HCT116 (cell line): ENCODE measurements at regions not wholly inside any gene's neighbourhood (a gene's known extent, or its start where the extent isn't known, plus 50 kb on each side); places are given as distances from the start of the nearest gene placed in this dataset.

Source experiments
- ATAC-seq: fragments of 200-7000 bp; cut with Tn5 transposase; 2 replicates; pipeline ENCODE4 v1.9.1; 2020; ENCODE audit warnings: mild to moderate bottlenecking, moderate library complexity
- BruUV-seq: library from RNA; stranded (reverse); fragments of 400-500 nt; replicated peaks from 2 replicates; lab custom pipeline; 2021; lab: Mats Ljungman, UMichigan
- CTCF ChIA-PET: fragments of 300-600 bp; sonication (Branson Sonifier 250); formaldehyde crosslinking; loops from one replicate; lab custom pipeline; 2021; ENCODE audit warnings: antibody characterized with exemption; lab: Charles Lee
- POLR2A ChIA-PET: fragments of 300-600, 350-600 bp; sonication (Branson Sonifier 250); formaldehyde crosslinking; loops from one replicate; lab custom pipeline; 2021; ENCODE audit warnings: antibody characterized with exemption; lab: Charles Lee
- RAD21 ChIA-PET, 2 experiments: fragments of 300-600 bp; sonication (Branson Sonifier 250); formaldehyde crosslinking; loops; one replicate each; lab custom pipeline; 2023; ENCODE audit warnings: low total read pairs in 2 of 2; ENCODE audit not compliant: uncharacterized antibody in 2 of 2, unreplicated experiment in 2 of 2, low non-redundant PET in 1 of 2; lab: Charles Lee
- DNase-seq: peaks from one replicate; pipeline ENCODE4 v3.0.0-alpha.2; 2010; ENCODE audit warnings: low read depth, low spot score
- H2AFZ ChIP-seq: fragments of 200-600 bp; shearing (Covaris generic), sonication (generic); 2 replicates; pipeline ENCODE4 v1.6.1; 2017; ENCODE audit warnings: low read depth, mixed run types, mixed read lengths, antibody characterized with exemption, low read length; ENCODE audit not compliant: poor library complexity, severe bottlenecking
- H3K27ac ChIP-seq: 2 replicates; pipeline ENCODE4 v1.5.1; 2012; ENCODE audit warnings: low read depth, low read length
- H3K27me3 ChIP-seq: fragments of 200-600 bp; sonication (generic); 2 replicates; pipeline ENCODE4 v1.6.1; 2016; ENCODE audit warnings: mixed run types, low read length, mixed read lengths; ENCODE audit not compliant: insufficient read depth
- H3K36me3 ChIP-seq, 2 experiments: fragments of 200-500 bp in 1 of 2; fragments of 200-600 bp in 1 of 2; sonication (Bioruptor generic) in 1 of 2; sonication (generic) in 1 of 2; 2 replicates each; pipeline versions ENCODE4 v1.5.1 to v1.6.1; 2014 to 2016; ENCODE audit warnings: low read length in 2 of 2, inconsistent platforms in 1 of 2, mixed read lengths in 1 of 2, mixed run types in 1 of 2; ENCODE audit not compliant: insufficient read depth in 2 of 2, control insufficient read depth in 1 of 2
- H3K4me1 ChIP-seq, 2 experiments: fragments of 200-600 bp in 1 of 2; sonication (generic) in 1 of 2; 2 replicates each; pipeline versions ENCODE4 v1.5.1 to v1.6.1; 2012 to 2017; ENCODE audit warnings: low read length in 2 of 2, inconsistent platforms in 1 of 2, mild to moderate bottlenecking in 1 of 2, mixed read lengths in 1 of 2, mixed run types in 1 of 2, moderate library complexity in 1 of 2; ENCODE audit not compliant: insufficient read depth in 2 of 2, control insufficient read depth in 1 of 2
- H3K4me2 ChIP-seq: fragments of 200-600 bp; sonication (generic); 2 replicates; pipeline ENCODE4 v1.6.1; 2017; ENCODE audit warnings: mixed run types, low read length, mixed read lengths
- H3K4me3 ChIP-seq, 2 experiments: fragments of 200-600 bp in 1 of 2; sonication (generic) in 1 of 2; replicated peaks in 1 of 2; 2 replicates each; pipeline ENCODE4 v1.5.1; 2011 to 2016; ENCODE audit warnings: low read length in 2 of 2, control low read depth in 1 of 2, low read depth in 1 of 2, mild to moderate bottlenecking in 1 of 2, mixed read lengths in 1 of 2, mixed run types in 1 of 2
- H3K79me2 ChIP-seq: fragments of 200-600 bp; sonication (generic); 2 replicates; pipeline ENCODE4 v1.6.1; 2017; ENCODE audit warnings: mild to moderate bottlenecking, mixed run types, low read length, moderate library complexity, mixed read lengths; ENCODE audit not compliant: insufficient read depth
- H3K9ac ChIP-seq: fragments of 200-600 bp; sonication (generic); 2 replicates; pipeline ENCODE4 v1.6.1; 2016; ENCODE audit warnings: low read length, mixed read lengths
- H3K9me2 ChIP-seq: fragments of 200-600 bp; sonication (generic), shearing (Covaris generic); 2 replicates; pipeline ENCODE4 v1.6.1; 2017; ENCODE audit warnings: mixed run types, mild to moderate bottlenecking, moderate library complexity; ENCODE audit not compliant: insufficient read depth
- H3K9me3 ChIP-seq, 2 experiments: fragments of 200-500 bp in 1 of 2; fragments of 200-600 bp in 1 of 2; sonication (Bioruptor generic) in 1 of 2; sonication (generic) in 1 of 2; 2 replicates each; pipeline ENCODE4 v1.6.1; 2014 to 2017; ENCODE audit warnings: low read length in 2 of 2, mixed read lengths in 2 of 2, inconsistent platforms in 1 of 2, low read depth in 1 of 2, mild to moderate bottlenecking in 1 of 2, mixed run types in 1 of 2, moderate library complexity in 1 of 2; ENCODE audit not compliant: control insufficient read depth in 1 of 2, insufficient read depth in 1 of 2
- H4K20me1 ChIP-seq: fragments of 200-600 bp; sonication (generic), shearing (Covaris generic); 2 replicates; pipeline ENCODE4 v1.6.1; 2017; ENCODE audit warnings: mixed run types, mild to moderate bottlenecking, moderate library complexity; ENCODE audit not compliant: insufficient read depth
- FOSL1 ChIP-seq: IDR thresholded peaks from 2 replicates; pipeline ENCODE4 v1.6.1; 2012; ENCODE audit warnings: low read depth
- POLR2AphosphoS5 ChIP-seq: IDR thresholded peaks from 2 replicates; pipeline ENCODE4 v1.6.1; 2011; ENCODE audit warnings: mild to moderate bottlenecking, low read depth, low read length, moderate library complexity
- RAD21 ChIP-seq: IDR thresholded peaks from 2 replicates; pipeline ENCODE4 v1.6.1; 2012; ENCODE audit warnings: low read depth, mild to moderate bottlenecking
- SIN3A ChIP-seq: IDR thresholded peaks from 2 replicates; pipeline ENCODE4 v1.6.1; 2012; ENCODE audit warnings: low read depth
- SRF ChIP-seq: IDR thresholded peaks from 2 replicates; pipeline ENCODE4 v1.6.1; 2012; ENCODE audit warnings: low read depth
- TCF7L2 ChIP-seq: IDR thresholded peaks from 2 replicates; pipeline ENCODE4 v1.7.0; 2011; ENCODE audit warnings: borderline replicate concordance, inconsistent platforms; ENCODE audit not compliant: insufficient read depth, insufficient read length; ENCODE audit errors: extremely low read depth
- YY1 ChIP-seq: IDR thresholded peaks from 2 replicates; pipeline ENCODE4 v1.6.1; 2011; ENCODE audit warnings: low read length, low read depth, moderate library complexity, mild to moderate bottlenecking; ENCODE audit not compliant: insufficient replicate concordance; ENCODE audit errors: extremely low read depth
- intact Hi-C: fragments of 100-400 bp; cut with micrococcal nuclease; formaldehyde crosslinking; loops from 2 replicates; pipeline ENCODE4 v1.10.0; 2022

DNA sequence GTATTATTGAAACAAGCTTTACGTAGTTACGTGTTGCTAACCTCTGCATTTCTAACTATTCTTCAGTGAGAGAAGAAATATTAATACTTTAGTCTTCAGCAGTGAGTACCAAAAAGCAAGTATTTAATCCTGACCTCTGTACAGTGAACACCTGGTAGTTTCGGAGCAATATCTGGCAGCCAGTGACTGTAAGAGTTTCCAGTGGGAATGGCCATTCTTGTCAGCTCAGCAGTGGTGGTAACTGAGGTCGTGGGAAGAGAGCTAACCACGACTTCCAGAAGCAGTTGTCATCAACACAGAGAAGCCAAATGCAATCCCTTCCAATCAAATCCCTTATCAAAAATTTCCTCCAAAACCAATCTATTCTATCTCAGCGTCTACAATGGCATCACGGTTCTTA, 1500.2 kb upstream of the FLRT2 start:
- H3K4me2 ChIP-seq = no peak overlapping the region
- no peak overlapping the region for H3K4me3 ChIP-seq
- H3K79me2 ChIP-seq = no peaks in the 10 kb centered on the region
- intact Hi-C loops = no loop called here
- no peak for ATAC-seq
- no peaks in the 10 kb centered on the region for H3K4me1 ChIP-seq
- DNase-seq = no peak
- CTCF ChIA-PET = no interaction called here
- BruUV-seq = no TSS peak
- H3K27ac ChIP-seq = no peak overlapping the region
- TF ChIP-seq FOSL1 = no peak
- no peak for TF ChIP-seq YY1
- no peak for TF ChIP-seq TCF7L2
- no peak for TF ChIP-seq SIN3A
- no peak for TF ChIP-seq RAD21
- no peak for TF ChIP-seq SRF
- no peak overlapping the region for H3K9ac ChIP-seq
- H3K9me2 ChIP-seq = no peaks in the 10 kb centered on the region
- no peaks in the 10 kb centered on the region for H3K36me3 ChIP-seq
- H2AFZ ChIP-seq = no peak overlapping the region
- POLR2A ChIA-PET = no interaction called here
- H4K20me1 ChIP-seq = no peaks in the 10 kb centered on the region
- H3K27me3 ChIP-seq = no peaks in the 10 kb centered on the region
- peaks cover 3 to 20% of the 10 kb centered on the region in 2 experiments; a peak in 2 of 4 replicates for H3K9me3 ChIP-seq
- RAD21 ChIA-PET = no interaction called here

DNA sequence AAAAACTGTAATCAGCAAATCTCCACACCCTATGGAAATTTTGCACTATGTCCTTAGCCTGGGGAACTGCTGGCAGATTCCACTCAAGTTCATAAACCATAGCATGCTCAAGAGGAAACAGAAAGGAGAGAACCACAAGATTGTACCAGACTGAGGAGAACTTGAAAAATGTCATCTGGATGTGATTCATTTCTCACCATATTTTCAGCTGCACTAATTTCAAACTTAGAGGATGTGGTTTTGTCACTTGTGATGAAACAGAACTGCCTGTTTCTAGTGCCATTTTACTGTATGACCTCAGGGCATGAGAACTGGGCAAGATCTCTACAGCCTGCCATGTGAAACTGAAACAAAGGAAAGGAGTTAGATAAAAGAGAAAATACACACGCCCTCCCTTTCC, 1493.1 kb upstream of the FLRT2 start:
- H2AFZ ChIP-seq = no peak overlapping the region
- ATAC-seq = no peak

More for the DNA sequence above, 1493.1 kb upstream of the FLRT2 start:
- no peaks in the 10 kb centered on the region for H3K27me3 ChIP-seq
- no peak overlapping the region for H3K4me3 ChIP-seq
- H3K9me3 ChIP-seq = peaks cover 7 to 15% of the 10 kb centered on the region in 2 experiments; a peak in 2 of 4 replicates
- no peaks in the 10 kb centered on the region for H4K20me1 ChIP-seq
- TF ChIP-seq POLR2AphosphoS5 = no peak
- TF ChIP-seq YY1 = no peak
- TF ChIP-seq, all 23 proteins: peak for 0
- intact Hi-C loops = no loop called here
- Histone ChIP-seq H3K36me3 (no peaks in the 10 kb centered on the region), H3K27ac (no peak overlapping the region), H3K4me1 (no peaks in the 10 kb centered on the region), H3K79me2 (no peaks in the 10 kb centered on the region), H3K4me2 (no peak overlapping the region), H3K9ac (no peak overlapping the region), H3K9me2 (no peaks in the 10 kb centered on the region)
- DNase-seq = no peak
- RAD21 ChIA-PET = no interaction called here
- CTCF ChIA-PET = no interaction called here
- POLR2A ChIA-PET = no interaction called here
- BruUV-seq = no TSS peak
